Skin of body (tissue), 1 donor: ENCODE measurements at regions not wholly inside any gene's neighbourhood (a gene's known extent, or its start where the extent isn't known, plus 50 kb on each side); places are given as distances from the start of the nearest gene placed in this dataset.

Experiments used
- DNase-seq: peaks from one replicate; lab custom pipeline; 2025; lab: John Stamatoyannopoulos, UW

DNA sequence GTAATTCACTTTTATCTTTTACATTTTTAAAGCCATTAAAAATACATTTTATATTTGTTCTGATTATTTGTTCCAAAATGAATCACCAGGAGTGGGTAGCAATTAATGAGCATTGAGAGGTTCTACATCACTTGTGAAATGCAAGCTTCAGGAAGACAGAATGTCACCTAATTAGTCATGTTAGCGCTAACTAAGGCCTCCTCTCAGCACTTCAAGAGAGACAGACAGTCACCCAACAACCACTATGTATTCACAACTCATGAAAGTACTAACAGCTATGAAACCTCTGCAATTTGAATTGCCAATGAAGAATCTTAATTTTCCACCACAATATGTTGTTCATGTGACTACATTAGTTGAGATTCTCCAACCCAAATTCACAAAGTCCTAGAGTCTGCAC lies 611.0 kb downstream of the KCNJ3 start:
- DNase-seq: no peak

DNA sequence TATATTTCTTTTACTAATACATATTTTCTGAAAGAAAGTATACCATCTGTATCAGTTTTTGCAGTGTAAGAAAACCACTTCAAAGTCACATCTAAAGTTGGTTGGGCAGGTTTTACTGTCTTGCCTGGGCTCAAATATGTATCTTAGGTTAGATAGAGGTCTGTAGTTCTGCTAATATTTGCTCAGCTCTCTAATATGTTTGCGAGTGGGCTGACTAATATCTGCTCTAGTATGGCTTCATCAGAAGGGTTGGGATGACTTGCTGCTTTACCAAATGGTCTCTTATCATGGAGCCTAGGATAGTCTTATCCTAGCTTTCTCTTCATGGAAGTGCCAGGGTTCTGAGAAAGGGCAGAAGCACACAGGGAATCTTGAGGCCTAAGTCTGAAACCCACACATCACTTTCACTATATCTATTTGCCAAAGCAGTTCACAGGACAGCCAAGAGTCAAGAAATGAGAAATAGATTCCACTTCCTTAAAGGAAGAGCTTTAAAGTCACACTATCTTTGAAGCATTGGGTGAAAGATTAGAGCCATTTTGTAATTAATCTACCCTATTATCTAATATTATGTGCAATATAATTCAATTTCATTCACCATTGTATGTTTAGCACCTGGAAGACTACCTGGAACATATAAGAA lies 610.0 kb downstream of the KCNJ3 start:
- no peak for DNase-seq

DNA sequence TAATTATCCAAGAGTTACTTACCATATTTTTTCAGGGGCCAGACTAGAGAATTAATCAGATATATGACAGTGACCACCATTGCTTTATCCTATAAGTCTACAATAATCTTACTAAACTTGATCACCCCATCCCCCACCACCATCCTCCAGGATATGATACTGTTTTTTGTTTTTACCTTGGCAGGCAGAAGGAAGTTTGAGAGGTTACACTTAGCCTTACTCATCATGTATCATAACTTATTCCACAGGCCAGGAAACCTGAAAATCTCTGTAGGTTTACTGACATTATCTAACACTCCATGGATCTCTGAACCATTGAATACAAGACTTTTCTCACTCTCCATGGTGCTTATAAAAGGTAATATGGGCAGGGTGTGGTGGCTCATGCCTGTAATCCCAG lies 602.7 kb downstream of the KCNJ3 start:
- no peak for DNase-seq

- no peak for DNase-seq
These were observed 599.5 kb downstream of the KCNJ3 start for GRCh38 chr2:155298001-155298400.

GRCh38 chr2:155294358-155294757 lies 595.9 kb downstream of the KCNJ3 start:
- DNase-seq: no peak

GRCh38 chr2:155281907-155282306 lies 583.4 kb downstream of the KCNJ3 start:
- DNase-seq: no peak

DNA sequence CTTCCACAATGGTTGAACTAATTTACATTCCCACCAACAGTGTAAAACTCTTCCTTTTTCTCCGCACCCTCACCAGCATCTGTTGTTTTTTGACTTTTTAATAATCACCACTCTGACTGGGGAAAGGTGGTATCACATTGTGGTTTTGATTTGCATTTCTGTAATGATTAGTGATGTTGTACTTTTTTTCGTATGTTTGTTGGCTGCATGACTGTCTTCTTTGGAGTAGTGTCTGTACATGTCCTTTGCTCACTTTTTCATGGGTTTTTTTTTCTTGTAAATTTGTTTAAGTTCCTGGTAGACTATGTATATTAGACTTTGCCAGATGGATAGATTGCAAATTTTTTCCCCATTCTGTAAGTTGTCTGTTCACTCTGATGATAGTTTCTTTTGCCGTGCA lies 574.8 kb downstream of the KCNJ3 start:
- DNase-seq: no peak

GRCh38 chr2:155266583-155266982 lies 568.1 kb downstream of the KCNJ3 start:
- no peak for DNase-seq

DNA sequence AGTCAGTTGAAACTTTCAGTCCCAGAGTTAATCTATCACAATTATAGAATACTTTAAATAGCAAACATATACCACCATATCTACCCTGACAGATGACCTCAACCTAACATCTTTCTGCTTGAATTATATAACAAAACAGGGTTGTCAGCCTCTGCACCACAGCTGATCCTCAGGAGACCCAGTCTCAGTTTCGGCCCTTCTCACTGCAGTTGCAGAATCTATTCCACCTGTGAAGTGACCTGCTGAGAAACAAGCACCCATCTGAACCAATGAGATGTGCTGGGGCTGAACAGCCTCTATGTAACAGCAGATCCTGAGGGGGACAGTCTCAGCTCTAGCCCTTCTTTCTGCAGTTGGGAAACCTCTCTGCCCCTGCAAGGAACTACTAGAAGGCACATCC lies 567.6 kb downstream of the KCNJ3 start:
- DNase-seq: no peak

GRCh38 chr2:155256803-155257202 lies 558.3 kb downstream of the KCNJ3 start:
- no peak for DNase-seq

- no peak for DNase-seq
These were observed 552.3 kb downstream of the KCNJ3 start for GRCh38 chr2:155250800-155251199.

DNA sequence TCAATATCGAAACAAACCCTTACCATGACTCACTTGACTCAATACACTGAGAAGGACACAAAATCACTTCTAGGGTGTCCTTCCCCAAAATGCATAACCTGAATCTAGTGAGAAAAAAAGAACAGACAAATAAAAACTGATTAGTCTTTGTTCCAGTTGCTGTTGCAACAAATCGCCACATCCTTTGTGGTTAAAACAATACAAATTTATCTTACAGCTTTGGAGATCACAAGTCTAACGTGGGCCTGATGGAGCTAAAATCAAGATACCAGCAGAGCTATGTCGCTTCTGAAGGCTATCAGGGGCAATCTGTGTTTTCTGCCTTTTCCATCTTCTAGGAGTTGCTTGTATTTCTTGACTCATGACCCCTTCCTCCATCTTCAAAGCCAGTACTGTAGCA lies 541.7 kb downstream of the KCNJ3 start:
- no peak for DNase-seq

GRCh38 chr2:155235710-155236109 lies 537.2 kb downstream of the KCNJ3 start:
- no peak for DNase-seq

- peak; percentile 4 for DNase-seq
These were observed 525.4 kb downstream of the KCNJ3 start for GRCh38 chr2:155223781-155224406.

DNA sequence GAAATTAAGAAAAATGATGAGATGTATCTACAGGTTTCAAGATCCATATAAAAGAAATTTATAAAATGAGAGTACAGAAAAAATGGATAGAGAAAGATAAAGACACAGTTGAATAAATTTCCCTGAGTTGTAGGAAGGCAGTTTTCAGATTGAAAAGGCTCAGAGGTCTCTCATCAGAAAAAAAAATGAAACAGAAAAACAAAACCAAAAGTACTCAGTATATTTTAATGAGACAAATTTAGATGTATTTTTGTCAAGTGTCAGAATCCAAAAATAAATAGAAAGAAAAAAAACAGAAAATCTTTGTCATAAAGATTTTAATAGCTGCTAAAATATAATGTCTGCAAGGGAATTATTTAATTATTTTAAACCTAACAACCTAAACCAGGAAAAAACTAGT lies 520.5 kb downstream of the KCNJ3 start:
- DNase-seq: no peak

DNA sequence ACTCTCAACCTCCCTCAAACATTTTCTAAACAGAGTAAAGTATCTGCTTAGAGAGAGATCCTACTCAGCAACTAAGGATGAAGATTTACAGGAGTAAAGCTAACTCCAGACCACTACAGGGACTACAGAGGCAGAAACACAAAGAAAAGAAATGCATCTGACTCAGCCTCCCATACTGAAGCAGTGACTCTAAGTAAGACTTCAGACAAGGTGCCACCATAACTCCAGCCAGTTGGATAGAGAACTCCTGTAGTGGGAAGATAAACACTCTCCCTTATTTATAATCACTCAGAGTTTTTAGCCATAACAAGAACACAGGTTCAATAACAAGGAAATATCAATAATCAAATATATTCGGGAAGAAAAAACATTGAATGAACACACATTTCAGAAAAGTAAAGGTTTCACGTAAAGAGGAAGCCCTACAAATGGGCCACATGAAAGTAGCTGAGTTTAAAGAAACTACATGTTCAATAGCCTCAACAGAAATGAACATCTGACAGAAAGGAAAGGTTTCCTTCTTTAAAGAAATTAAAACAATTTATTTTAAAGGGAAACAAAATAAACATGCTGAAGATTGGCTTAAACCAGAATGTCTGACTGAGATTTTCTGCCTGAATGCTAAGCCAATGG lies 519.9 kb downstream of the KCNJ3 start:
- DNase-seq: no peak

- DNase-seq: no peak
These were observed 516.7 kb downstream of the KCNJ3 start for GRCh38 chr2:155215037-155215707.

GRCh38 chr2:155209696-155210450 lies 511.4 kb downstream of the KCNJ3 start:
- no peak for DNase-seq

DNA sequence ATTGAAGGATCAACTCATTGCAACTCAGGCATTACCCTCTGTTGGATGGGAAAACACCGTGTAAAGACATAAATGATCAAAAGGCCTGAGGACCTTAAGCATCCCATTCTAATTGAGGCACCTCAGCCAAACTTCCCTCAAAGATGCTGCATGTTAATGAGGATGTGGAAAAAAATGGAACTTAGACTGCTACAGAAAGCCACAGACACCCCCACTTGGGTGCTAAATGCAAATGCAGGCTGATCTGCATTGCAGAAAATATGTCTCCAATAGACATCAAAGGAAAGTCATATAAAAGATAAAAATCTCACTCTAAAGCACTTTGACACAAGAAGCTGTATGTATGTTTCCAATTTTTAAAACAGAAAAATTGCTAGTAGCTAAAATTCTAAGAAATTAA lies 504.7 kb downstream of the KCNJ3 start:
- DNase-seq: no peak

- DNase-seq: no peak
These were observed 502.3 kb downstream of the KCNJ3 start for GRCh38 chr2:155200753-155201152.

- no peak for DNase-seq
These were observed 491.8 kb downstream of the KCNJ3 start for GRCh38 chr2:155190342-155190741.

DNA sequence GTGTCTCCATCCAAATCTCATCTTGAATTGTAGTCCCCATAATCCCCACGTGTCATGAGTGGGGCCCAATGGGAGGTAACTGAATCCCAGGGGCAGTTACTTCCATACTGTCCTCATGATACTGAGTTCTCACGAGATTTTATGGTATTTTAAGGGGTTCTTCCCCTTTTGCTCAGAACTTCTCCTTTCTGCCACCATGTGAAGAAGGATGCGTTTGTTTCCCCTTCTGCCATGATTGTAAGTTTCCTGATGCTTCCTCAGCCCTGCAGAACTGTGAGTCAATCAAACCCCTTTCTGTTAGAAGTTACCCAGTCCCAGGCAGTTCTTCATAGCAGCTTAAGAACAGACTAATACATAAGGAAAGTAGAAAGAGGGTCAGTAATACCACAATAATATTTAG lies 480.4 kb downstream of the KCNJ3 start:
- no peak for DNase-seq
